HG02588 (cell line): ENCODE measurements at regions not wholly inside any gene's neighbourhood (a gene's known extent, or its start where the extent isn't known, plus 50 kb on each side); places are given as distances from the start of the nearest gene placed in this dataset.
"Not testable (repeated sequence)": the region's sequence is repeated elsewhere in the genome, so short reads cannot be mapped to it uniquely, and the experiment has no call there.

Source experiments
- ATAC-seq: cut with Tn5 transposase; IDR thresholded peaks from one replicate; pipeline ENCODE4 v1.9.1; 2021; ENCODE audit warnings: mild to moderate bottlenecking, moderate library complexity; ENCODE audit not compliant: unreplicated experiment

- ATAC-seq = no peak
Observed at GRCh38 chr6:74070711-74071110, 374.7 kb downstream of the CD109 start.

- ATAC-seq = no peak
Observed at GRCh38 chr6:74070091-74070490, 374.1 kb downstream of the CD109 start.

GRCh38 chr6:74069089-74069581 lies 373.1 kb downstream of the CD109 start:
- no peak for ATAC-seq

- ATAC-seq = no peak
Observed at GRCh38 chr6:74066168-74066871, 370.3 kb downstream of the CD109 start.

GRCh38 chr6:74065705-74066104 lies 369.7 kb downstream of the CD109 start:
- no peak for ATAC-seq

GRCh38 chr6:74063391-74063790 lies 367.4 kb downstream of the CD109 start:
- ATAC-seq = no peak

GRCh38 chr6:74061201-74061600 lies 365.2 kb downstream of the CD109 start:
- no peak for ATAC-seq

GRCh38 chr6:74060354-74060753 lies 364.4 kb downstream of the CD109 start:
- no peak for ATAC-seq

GRCh38 chr6:74058606-74059005 lies 362.6 kb downstream of the CD109 start:
- no peak for ATAC-seq

- no peak for ATAC-seq
Observed at GRCh38 chr6:74057326-74057725, 361.3 kb downstream of the CD109 start.

- ATAC-seq = no peak
Observed at GRCh38 chr6:74054190-74054589, 358.2 kb downstream of the CD109 start.

- no peak for ATAC-seq
Observed at GRCh38 chr6:74050921-74051320, 354.9 kb downstream of the CD109 start.

- no peak for ATAC-seq
Observed at GRCh38 chr6:74048387-74048786, 352.4 kb downstream of the CD109 start.

- no peak for ATAC-seq
Observed at GRCh38 chr6:74044417-74045096, 348.6 kb downstream of the CD109 start.

GRCh38 chr6:74041420-74041819 lies 345.4 kb downstream of the CD109 start:
- no peak for ATAC-seq

- no peak for ATAC-seq
Observed at GRCh38 chr6:74018825-74019224, 322.8 kb downstream of the CD109 start.

GRCh38 chr6:74015427-74015826 lies 319.4 kb downstream of the CD109 start:
- no peak for ATAC-seq

GRCh38 chr6:74000666-74001490 lies 304.9 kb downstream of the CD109 start:
- ATAC-seq = no peak

- ATAC-seq = not testable (repeated sequence)
Observed at GRCh38 chr6:73990609-73991238, 294.7 kb downstream of the CD109 start.

GRCh38 chr6:73989428-73989827 lies 293.4 kb downstream of the CD109 start:
- ATAC-seq = no peak

GRCh38 chr6:73985891-73986290 lies 289.9 kb downstream of the CD109 start:
- ATAC-seq = no peak
